Activated CD8-positive, alpha-beta memory T cell treated with anti-CD3 and anti-CD28 coated beads, Interleukin-2, amount 50 U/mL, for 48 hours (primary cell): ENCODE measurements at regions not wholly inside any gene's neighbourhood (a gene's known extent, or its start where the extent isn't known, plus 50 kb on each side); places are given as distances from the start of the nearest gene placed in this dataset.
"Not testable (repeated sequence)": the region's sequence is repeated elsewhere in the genome, so short reads cannot be mapped to it uniquely, and the experiment has no call there.

Source experiments
- DNase-seq: peaks from one replicate; pipeline ENCODE4 v3.0.0-alpha.2; 2020

- peak; percentile 33 for DNase-seq
These were observed 144.0 kb upstream of the TLE3 start for GRCh38 chr15:70241561-70242320.

GRCh38 chr15:70240820-70241430, 143.2 kb upstream of the TLE3 start:
- no peak for DNase-seq

GRCh38 chr15:70240082-70240481, 142.4 kb upstream of the TLE3 start:
- no peak for DNase-seq

GRCh38 chr15:70238917-70239316, 141.2 kb upstream of the TLE3 start:
- no peak for DNase-seq

GRCh38 chr15:70237626-70238025, 139.9 kb upstream of the TLE3 start:
- no peak for DNase-seq

GRCh38 chr15:70236341-70237086, 138.8 kb upstream of the TLE3 start:
- no peak for DNase-seq

GRCh38 chr15:70235347-70235746, 137.6 kb upstream of the TLE3 start:
- DNase-seq = no peak

GRCh38 chr15:70234256-70234905, 136.7 kb upstream of the TLE3 start:
- DNase-seq = no peak

- no peak for DNase-seq
These were observed 133.8 kb upstream of the TLE3 start for GRCh38 chr15:70231484-70231883.

- DNase-seq = not testable (repeated sequence)
These were observed 130.2 kb upstream of the TLE3 start for GRCh38 chr15:70227918-70228317.

GRCh38 chr15:70227147-70227546, 129.4 kb upstream of the TLE3 start:
- no peak for DNase-seq

GRCh38 chr15:70226337-70226980, 128.7 kb upstream of the TLE3 start:
- DNase-seq = no peak

GRCh38 chr15:70225416-70225815, 127.7 kb upstream of the TLE3 start:
- DNase-seq = no peak

GRCh38 chr15:70222606-70223005, 124.9 kb upstream of the TLE3 start:
- DNase-seq = no peak

GRCh38 chr15:70220490-70221096, 122.9 kb upstream of the TLE3 start:
- DNase-seq = no peak

GRCh38 chr15:70219966-70220365, 122.2 kb upstream of the TLE3 start:
- DNase-seq = no peak

- no peak for DNase-seq
These were observed 121.7 kb upstream of the TLE3 start for GRCh38 chr15:70219256-70219895.

- no peak for DNase-seq
These were observed 119.8 kb upstream of the TLE3 start for GRCh38 chr15:70217226-70218160.

GRCh38 chr15:70215951-70216350, 118.2 kb upstream of the TLE3 start:
- no peak for DNase-seq

GRCh38 chr15:70214941-70215635, 117.4 kb upstream of the TLE3 start:
- no peak for DNase-seq
